ENCODE measurements at regions not wholly inside any gene's neighbourhood (a gene's known extent, or its start where the extent isn't known, plus 50 kb on each side); places are given as distances from the start of the nearest gene placed in this dataset.
A peak's percentile ranks its signal among the peaks of the same experiment; 100 is the strongest.

DNA sequence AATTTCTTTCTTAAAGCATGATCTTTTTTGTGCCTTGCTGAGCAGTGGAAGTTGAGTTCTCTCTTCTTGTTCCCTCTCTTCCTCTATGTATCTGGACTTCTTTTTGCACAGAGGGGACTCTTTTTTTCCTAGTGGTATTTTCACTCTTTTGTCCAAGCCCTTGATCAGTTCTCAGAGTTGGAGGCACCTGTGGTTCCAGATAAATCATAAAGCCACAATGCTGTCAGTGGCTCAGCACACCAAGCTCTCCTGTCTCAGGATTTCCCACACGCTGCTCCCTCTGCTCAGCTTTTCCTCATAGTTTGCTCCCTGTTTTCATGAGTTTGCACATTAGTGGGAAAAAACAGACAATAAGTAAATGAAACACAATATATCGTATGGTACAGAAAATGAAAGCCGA is 110.3 kb upstream of the ZNF608 start:
- H3K9ac ChIP-seq (ENCODE audit: insufficient read depth in 1 of 2, low read length in 2 of 2) = no peak overlapping the region
- TF ChIP-seq, protein P1, sequence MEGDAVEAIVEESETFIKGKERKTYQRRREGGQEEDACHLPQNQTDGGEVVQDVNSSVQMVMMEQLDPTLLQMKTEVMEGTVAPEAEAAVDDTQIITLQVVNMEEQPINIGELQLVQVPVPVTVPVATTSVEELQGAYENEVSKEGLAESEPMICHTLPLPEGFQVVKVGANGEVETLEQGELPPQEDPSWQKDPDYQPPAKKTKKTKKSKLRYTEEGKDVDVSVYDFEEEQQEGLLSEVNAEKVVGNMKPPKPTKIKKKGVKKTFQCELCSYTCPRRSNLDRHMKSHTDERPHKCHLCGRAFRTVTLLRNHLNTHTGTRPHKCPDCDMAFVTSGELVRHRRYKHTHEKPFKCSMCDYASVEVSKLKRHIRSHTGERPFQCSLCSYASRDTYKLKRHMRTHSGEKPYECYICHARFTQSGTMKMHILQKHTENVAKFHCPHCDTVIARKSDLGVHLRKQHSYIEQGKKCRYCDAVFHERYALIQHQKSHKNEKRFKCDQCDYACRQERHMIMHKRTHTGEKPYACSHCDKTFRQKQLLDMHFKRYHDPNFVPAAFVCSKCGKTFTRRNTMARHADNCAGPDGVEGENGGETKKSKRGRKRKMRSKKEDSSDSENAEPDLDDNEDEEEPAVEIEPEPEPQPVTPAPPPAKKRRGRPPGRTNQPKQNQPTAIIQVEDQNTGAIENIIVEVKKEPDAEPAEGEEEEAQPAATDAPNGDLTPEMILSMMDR (IDR thresholded peaks at IDR 0.05; ENCODE audit: control extremely low read depth, extremely low read depth) = no peak
- H3K27ac ChIP-seq (ENCODE audit: low read depth in 1 of 2, low read length in 1 of 2) = no peak overlapping the region
- no peak overlapping the region for H3K4me3 ChIP-seq
- no peaks in the 10 kb centered on the region for H3K4me1 ChIP-seq (ENCODE audit: control insufficient read depth in 5 of 5, insufficient read depth in 5 of 5, low read length in 5 of 5)
- 98 to 99% methylated on average over 3 of the region's 3 CpGs for WGBS, 2 donors
- H3K36me3 ChIP-seq (ENCODE audit: control insufficient read depth in 4 of 4, insufficient read depth in 4 of 4, low read length in 4 of 4) = no peaks in the 10 kb centered on the region
- peaks cover 0 to 1% (median 0%) of the 10 kb centered on the region in 4 donors for H3K9me3 ChIP-seq (ENCODE audit: control insufficient read depth in 4 of 4, insufficient read depth in 3 of 4, low read length in 3 of 4)
- ATAC-seq (ENCODE audit: insufficient read depth, low FRiP score) (no peak), DNase-seq (no peak)
- no peaks in the 10 kb centered on the region for H3K27me3 ChIP-seq (ENCODE audit: control insufficient read depth in 3 of 3, insufficient read depth in 3 of 3, low read length in 2 of 3)

DNA sequence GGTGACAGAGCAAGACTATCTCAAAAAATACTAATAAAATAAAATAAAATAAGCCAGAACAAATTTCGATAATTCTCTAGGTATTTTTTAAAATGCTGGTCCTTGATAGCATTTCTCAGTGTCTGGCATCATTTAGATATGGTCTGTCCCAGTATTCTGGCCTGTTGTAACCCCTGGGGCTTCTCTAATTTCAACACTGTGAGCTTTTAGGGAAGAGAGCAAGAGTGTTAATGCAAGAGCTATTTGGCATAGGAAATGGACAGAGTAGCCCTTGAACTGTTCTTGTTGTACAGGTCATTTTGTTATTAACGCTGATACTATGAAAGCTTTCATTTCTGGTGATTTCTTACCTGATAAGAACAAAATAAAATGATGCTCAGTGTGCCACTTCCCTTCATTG is 112.2 kb upstream of the ZNF608 start:
- Histone ChIP-seq H3K27me3 (ENCODE audit: control insufficient read depth in 3 of 3, insufficient read depth in 3 of 3, low read length in 2 of 3) (no peaks in the 10 kb centered on the region), H3K4me3 (no peak overlapping the region), H3K36me3 (ENCODE audit: control insufficient read depth in 4 of 4, insufficient read depth in 4 of 4, low read length in 4 of 4) (no peaks in the 10 kb centered on the region), H3K9ac (ENCODE audit: insufficient read depth in 1 of 2, low read length in 2 of 2) (no peak overlapping the region), H3K9me3 (ENCODE audit: control insufficient read depth in 4 of 4, insufficient read depth in 3 of 4, low read length in 3 of 4) (peaks cover 0 to 1% (median 0%) of the 10 kb centered on the region in 4 donors), H3K4me1 (ENCODE audit: control insufficient read depth in 5 of 5, insufficient read depth in 5 of 5, low read length in 5 of 5) (no peaks in the 10 kb centered on the region), H3K27ac (ENCODE audit: low read depth in 1 of 2, low read length in 1 of 2) (no peak overlapping the region)
- peak; percentile 47 for ATAC-seq (ENCODE audit: insufficient read depth, low FRiP score)
- 83 to 91% methylated on average over 2 of the region's 2 CpGs for WGBS, 2 donors
- DNase-seq = no peak
- TF ChIP-seq, protein P1 (IDR thresholded peaks at IDR 0.05; ENCODE audit: control extremely low read depth, extremely low read depth) = no peak

DNA sequence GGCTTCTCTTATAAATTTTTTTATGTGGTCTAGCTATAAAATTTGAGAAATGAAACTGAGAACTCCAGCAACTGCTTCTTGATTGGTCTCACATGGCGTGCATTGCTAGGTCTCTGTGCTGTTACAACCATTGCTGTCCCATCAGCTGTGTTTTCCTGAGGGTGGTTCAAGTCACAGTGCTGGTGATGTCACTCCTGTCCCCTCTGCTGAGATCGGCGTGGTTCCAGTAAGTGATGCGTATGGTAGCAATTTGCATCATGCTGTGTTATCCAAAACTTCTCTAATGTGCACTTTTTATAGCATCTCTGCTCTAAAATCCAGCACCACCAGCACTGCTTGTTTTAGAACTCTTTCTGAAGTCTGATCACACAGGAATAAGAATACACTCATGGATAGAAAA is 112.6 kb upstream of the ZNF608 start:
- DNase-seq = no peak
- no peaks in the 10 kb centered on the region for H3K4me1 ChIP-seq (ENCODE audit: control insufficient read depth in 5 of 5, insufficient read depth in 5 of 5, low read length in 5 of 5)
- no peak for ATAC-seq (ENCODE audit: insufficient read depth, low FRiP score)
- WGBS, 2 donors = 77 to 83% methylated on average over 4 of the region's 4 CpGs
- TF ChIP-seq, protein P1 (IDR thresholded peaks at IDR 0.05; ENCODE audit: control extremely low read depth, extremely low read depth) = no peak
- peaks cover 0 to 1% (median 0%) of the 10 kb centered on the region in 4 donors for H3K9me3 ChIP-seq (ENCODE audit: control insufficient read depth in 4 of 4, insufficient read depth in 3 of 4, low read length in 3 of 4)
- no peaks in the 10 kb centered on the region for H3K27me3 ChIP-seq (ENCODE audit: control insufficient read depth in 3 of 3, insufficient read depth in 3 of 3, low read length in 2 of 3)
- H3K27ac ChIP-seq (ENCODE audit: low read depth in 1 of 2, low read length in 1 of 2) = no peak overlapping the region
- H3K36me3 ChIP-seq (ENCODE audit: control insufficient read depth in 4 of 4, insufficient read depth in 4 of 4, low read length in 4 of 4) = no peaks in the 10 kb centered on the region
- no peak overlapping the region for H3K9ac ChIP-seq (ENCODE audit: insufficient read depth in 1 of 2, low read length in 2 of 2)
- H3K4me3 ChIP-seq = no peak overlapping the region

Measured in lung (tissue), 11 donors.